OCI-LY7 (cell line): ENCODE measurements at regions not wholly inside any gene's neighbourhood (a gene's known extent, or its start where the extent isn't known, plus 50 kb on each side); places are given as distances from the start of the nearest gene placed in this dataset.

Experiments
- BruUV-seq: library from RNA; stranded (reverse); fragments of 400-500 nt; replicated peaks from 2 replicates; lab custom pipeline; 2021; lab: Mats Ljungman, UMichigan
- CTCF ChIA-PET: fragments of 300-600 bp; sonication (Branson Sonifier 250); formaldehyde crosslinking; loops from one replicate; lab custom pipeline; 2022; ENCODE audit warnings: antibody characterized with exemption; ENCODE audit not compliant: unreplicated experiment; lab: Charles Lee
- POLR2A ChIA-PET: fragments of 300-600 bp; sonication (Branson Sonifier 250); formaldehyde crosslinking; loops from one replicate; lab custom pipeline; 2022; ENCODE audit warnings: antibody characterized with exemption; lab: Charles Lee
- DNase-seq: peaks from one replicate; pipeline ENCODE4 v3.0.0-alpha.2; 2015; ENCODE audit warnings: low spot score
- H2AFZ ChIP-seq: fragments of 200-600 bp; sonication (generic), shearing (Covaris generic); 2 replicates; pipeline ENCODE4 v1.6.1; 2014; ENCODE audit warnings: mild to moderate bottlenecking, antibody characterized with exemption, low read length, moderate library complexity
- H3K27ac ChIP-seq: fragments of 200-600 bp; sonication (generic); 2 replicates; pipeline ENCODE4 v1.5.1; 2014; ENCODE audit warnings: mixed run types, low read depth, mild to moderate bottlenecking, moderate library complexity, low read length, inconsistent platforms; ENCODE audit not compliant: poor library complexity, severe bottlenecking
- H3K36me3 ChIP-seq: fragments of 200-600 bp; sonication (generic); 2 replicates; pipeline ENCODE4 v1.6.1; 2014; ENCODE audit warnings: mild to moderate bottlenecking, antibody characterized with exemption, low read length, moderate library complexity, mixed read lengths; ENCODE audit not compliant: insufficient read depth
- H3K4me1 ChIP-seq: fragments of 200-600 bp; sonication (generic); 2 replicates; pipeline ENCODE4 v1.5.1; 2014; ENCODE audit warnings: mild to moderate bottlenecking, low read length; ENCODE audit not compliant: insufficient read depth, poor library complexity, severe bottlenecking
- H3K4me2 ChIP-seq: fragments of 200-600 bp; sonication (generic); 2 replicates; pipeline ENCODE4 v1.6.1; 2014; ENCODE audit warnings: mild to moderate bottlenecking, low read length
- H3K4me3 ChIP-seq: fragments of 200-600 bp; sonication (generic); 2 replicates; pipeline ENCODE4 v1.5.1; 2014; ENCODE audit warnings: mild to moderate bottlenecking, low read depth, low read length; ENCODE audit not compliant: poor library complexity, severe bottlenecking
- H3K79me2 ChIP-seq: fragments of 200-600 bp; sonication (generic); 2 replicates; pipeline ENCODE4 v1.6.1; 2016; ENCODE audit warnings: low read depth, mild to moderate bottlenecking, low read length, moderate library complexity, mixed read lengths; ENCODE audit not compliant: insufficient read depth
- H3K9me2 ChIP-seq: fragments of 200-600 bp; sonication (generic); 2 replicates; pipeline ENCODE4 v1.6.1; 2016; ENCODE audit warnings: mild to moderate bottlenecking, low read length, mixed read lengths; ENCODE audit not compliant: insufficient read depth
- H3K9me3 ChIP-seq: fragments of 200-600 bp; sonication (generic); 2 replicates; pipeline ENCODE4 v1.6.1; 2014; ENCODE audit warnings: mild to moderate bottlenecking, mixed run types, low read length, mixed read lengths
- H4K20me1 ChIP-seq: fragments of 200-600 bp; sonication (generic); 2 replicates; pipeline ENCODE4 v1.6.1; 2014; ENCODE audit warnings: mild to moderate bottlenecking, antibody characterized with exemption, low read length, moderate library complexity, mixed read lengths; ENCODE audit not compliant: insufficient read depth
- EZH2phosphoT487 ChIP-seq: fragments of 200-600 bp; sonication (generic); IDR thresholded peaks from 2 replicates; pipeline ENCODE4 v1.6.1; 2018; ENCODE audit warnings: low read depth, borderline replicate concordance, mild to moderate bottlenecking, mixed run types, antibody characterized with exemption, low read length, moderate library complexity, mixed read lengths
- intact Hi-C: fragments of 100-400 bp; cut with micrococcal nuclease; formaldehyde crosslinking; loops from one replicate; pipeline ENCODE4 v1.10.0; 2022; ENCODE audit not compliant: unreplicated experiment
- TF ChIP-seq, protein P1 (sequence below): fragments of 200-600 bp; sonication (generic); conservative IDR thresholded peaks from 2 replicates; pipeline ENCODE4 v1.5.1; 2014; ENCODE audit warnings: mild to moderate bottlenecking, antibody characterized with exemption, low read length, moderate library complexity, mixed read lengths

DNA sequence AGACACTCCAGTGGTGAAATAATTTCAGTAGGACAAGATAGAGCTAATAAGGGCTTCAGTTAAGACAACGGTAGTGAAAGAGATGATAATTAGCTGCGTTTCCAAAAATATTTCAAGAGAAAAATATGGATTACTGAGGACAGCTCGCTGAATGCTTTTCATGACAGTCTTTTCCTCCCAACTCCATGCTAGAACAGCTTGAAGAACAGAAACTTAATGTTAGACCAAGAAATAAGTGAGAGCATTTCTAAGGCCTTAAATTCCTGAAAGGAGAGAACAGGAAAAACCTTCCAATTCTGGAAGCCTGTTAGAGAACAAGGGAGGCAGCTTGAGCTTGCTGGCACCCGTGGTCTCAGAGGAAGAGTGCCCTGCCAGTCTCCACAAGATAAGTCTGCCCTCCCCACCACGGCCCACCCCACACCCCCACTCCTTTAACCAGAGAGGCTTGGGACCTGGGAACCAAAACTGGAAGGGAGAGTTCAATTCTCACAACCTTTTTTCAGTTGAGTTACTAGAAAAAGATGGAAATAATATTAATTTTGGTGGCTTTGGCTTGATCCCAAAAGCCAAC, 1148.0 kb upstream of the CELF2 start:
- Histone ChIP-seq H3K4me3 (no peak overlapping the region), H3K79me2 (no peaks in the 10 kb centered on the region), H3K9me3 (no peaks in the 10 kb centered on the region), H3K4me1 (no peaks in the 10 kb centered on the region), H3K4me2 (no peak overlapping the region), H3K27ac (no peak overlapping the region), H3K9me2 (no peaks in the 10 kb centered on the region), H2AFZ (no peak overlapping the region), H4K20me1 (no peaks in the 10 kb centered on the region), H3K36me3 (no peaks in the 10 kb centered on the region)
- intact Hi-C loops, result no loop called here
- TF ChIP-seq EZH2phosphoT487, result no peak
- TF ChIP-seq, protein P1, sequence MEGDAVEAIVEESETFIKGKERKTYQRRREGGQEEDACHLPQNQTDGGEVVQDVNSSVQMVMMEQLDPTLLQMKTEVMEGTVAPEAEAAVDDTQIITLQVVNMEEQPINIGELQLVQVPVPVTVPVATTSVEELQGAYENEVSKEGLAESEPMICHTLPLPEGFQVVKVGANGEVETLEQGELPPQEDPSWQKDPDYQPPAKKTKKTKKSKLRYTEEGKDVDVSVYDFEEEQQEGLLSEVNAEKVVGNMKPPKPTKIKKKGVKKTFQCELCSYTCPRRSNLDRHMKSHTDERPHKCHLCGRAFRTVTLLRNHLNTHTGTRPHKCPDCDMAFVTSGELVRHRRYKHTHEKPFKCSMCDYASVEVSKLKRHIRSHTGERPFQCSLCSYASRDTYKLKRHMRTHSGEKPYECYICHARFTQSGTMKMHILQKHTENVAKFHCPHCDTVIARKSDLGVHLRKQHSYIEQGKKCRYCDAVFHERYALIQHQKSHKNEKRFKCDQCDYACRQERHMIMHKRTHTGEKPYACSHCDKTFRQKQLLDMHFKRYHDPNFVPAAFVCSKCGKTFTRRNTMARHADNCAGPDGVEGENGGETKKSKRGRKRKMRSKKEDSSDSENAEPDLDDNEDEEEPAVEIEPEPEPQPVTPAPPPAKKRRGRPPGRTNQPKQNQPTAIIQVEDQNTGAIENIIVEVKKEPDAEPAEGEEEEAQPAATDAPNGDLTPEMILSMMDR, result no peak
- no peak for DNase-seq
- CTCF ChIA-PET, result no interaction called here
- no TSS peak for BruUV-seq
- POLR2A ChIA-PET, result interaction anchor here (0.6 to 2.1 kb wide), 5 partner anchors 9 to 1167 kb away, joined by 3 to 11 read pairs (median 3); no protein-coding TSS in a partner anchor

DNA sequence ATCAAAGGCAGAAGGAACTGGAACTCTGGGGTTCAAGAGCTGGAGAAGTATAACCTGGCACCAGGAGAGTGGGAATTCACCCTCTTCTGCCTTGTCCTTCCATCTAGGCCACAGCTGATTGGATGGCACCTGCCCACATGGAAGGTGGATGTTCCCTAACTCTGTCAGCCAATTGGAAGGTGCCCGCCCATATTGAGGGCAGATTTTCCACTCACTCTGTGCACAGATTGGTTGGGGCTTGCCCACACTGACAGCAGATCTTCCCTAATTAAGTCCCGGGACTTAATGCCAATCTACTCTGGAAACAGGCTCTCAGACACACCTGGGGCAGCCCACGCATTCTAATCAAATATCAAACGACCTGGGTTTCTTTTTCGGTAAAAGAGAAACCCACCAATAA, 1142.3 kb upstream of the CELF2 start:
- H3K27ac ChIP-seq, result no peak overlapping the region
- TF ChIP-seq, protein P1, result no peak
- no peak for TF ChIP-seq EZH2phosphoT487
- ChIA-PET CTCF (no interaction called here), POLR2A (no interaction called here)
- no peak overlapping the region for H3K4me3 ChIP-seq
- H3K9me3 ChIP-seq, result no peaks in the 10 kb centered on the region
- no peak overlapping the region for H3K4me2 ChIP-seq
- no peak overlapping the region for H2AFZ ChIP-seq
- no TSS peak for BruUV-seq
- intact Hi-C loops, result no loop called here
- H3K79me2 ChIP-seq, result no peaks in the 10 kb centered on the region
- H3K36me3 ChIP-seq, result no peaks in the 10 kb centered on the region
- no peaks in the 10 kb centered on the region for H3K4me1 ChIP-seq
- DNase-seq, result no peak
- no peaks in the 10 kb centered on the region for H3K9me2 ChIP-seq
- no peaks in the 10 kb centered on the region for H4K20me1 ChIP-seq

DNA sequence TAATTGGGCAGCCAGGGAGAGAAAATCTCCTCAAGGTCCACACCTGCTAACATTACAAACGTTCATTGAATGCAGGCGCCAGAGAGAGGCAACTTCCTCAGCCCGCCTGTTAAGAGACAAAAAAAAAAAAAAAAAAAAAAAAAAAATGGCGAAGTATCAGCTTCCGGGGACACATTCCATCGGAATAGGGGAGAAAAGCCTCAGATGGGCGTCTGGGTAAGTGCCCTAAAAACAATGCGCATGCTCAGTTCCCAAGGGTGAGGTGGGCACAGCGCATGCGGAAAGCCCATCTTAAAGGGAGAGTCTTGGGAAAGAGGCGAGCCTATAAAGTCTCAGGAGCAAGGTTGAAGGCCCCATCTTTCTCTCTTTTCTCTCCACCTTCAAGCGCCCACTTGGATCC, 1139.7 kb upstream of the CELF2 start:
- Histone ChIP-seq H3K9me3 (no peaks in the 10 kb centered on the region), H3K4me1 (no peaks in the 10 kb centered on the region), H4K20me1 (no peaks in the 10 kb centered on the region), H3K4me3 (no peak overlapping the region), H3K79me2 (no peaks in the 10 kb centered on the region), H3K4me2 (no peak overlapping the region), H3K27ac (no peak overlapping the region), H3K9me2 (no peaks in the 10 kb centered on the region), H2AFZ (no peak overlapping the region), H3K36me3 (no peaks in the 10 kb centered on the region)
- CTCF ChIA-PET, result no interaction called here
- no peak for DNase-seq
- no peak for TF ChIP-seq EZH2phosphoT487
- TF ChIP-seq, protein P1, result no peak
- intact Hi-C loops, result no loop called here
- no TSS peak for BruUV-seq
- POLR2A ChIA-PET, result no interaction called here
